HepG2 (cell line): ENCODE measurements at regions not wholly inside any gene's neighbourhood (a gene's known extent, or its start where the extent isn't known, plus 50 kb on each side); places are given as distances from the start of the nearest gene placed in this dataset.

Experiments
- ATAC-seq: fragments of 200-7000 bp; cut with Tn5 transposase; 3 replicates; pipeline ENCODE4 v1.9.1; 2020; ENCODE audit warnings: mild to moderate bottlenecking, moderate library complexity
- BruUV-seq: library from RNA; stranded (reverse); fragments of 400-500 nt; replicated peaks from 2 replicates; lab custom pipeline; 2021; lab: Mats Ljungman, UMichigan
- CTCF ChIA-PET: fragments of 300-600 bp; formaldehyde crosslinking; extraction: SDS; loops from one replicate; lab custom pipeline; 2021; ENCODE audit warnings: low total read pairs, inconsistent platforms, low intra/inter-chr PET ratio; lab: Yijun Ruan, JAX
- POLR2A ChIA-PET: fragments of 350-600 bp; sonication (Branson Sonifier 250); formaldehyde crosslinking; loops from one replicate; lab custom pipeline; 2020; ENCODE audit warnings: antibody characterized with exemption, inconsistent platforms; lab: Yijun Ruan, JAX
- DNase-seq: peaks from one replicate; pipeline ENCODE4 v3.0.0-alpha.2; 2015; ENCODE audit warnings: low spot score
- FAIRE-seq: peaks from 3 replicates; lab custom pipeline; 2011; peaks lifted over from hg19 to GRCh38; lab: Jason Lieb, UNC
- H2AFZ ChIP-seq: one replicate; pipeline ENCODE4 v1.6.1; 2011; ENCODE audit warnings: low read length, inconsistent platforms
- H3K27ac ChIP-seq: fragments of 300-600 bp; 3 replicates; pipeline ENCODE4 v1.8.0; 2011; ENCODE audit warnings: mixed run types, mild to moderate bottlenecking, mixed read lengths, low read length, inconsistent platforms; ENCODE audit not compliant: insufficient read depth; ENCODE audit errors: extremely low read length
- H3K27me3 ChIP-seq, 2 experiments: fragments of 200-600 bp in 1 of 2; 2 replicates in 1 of 2; 3 replicates in 1 of 2; pipeline versions ENCODE4 v1.6.0 to v1.8.0; 2011; ENCODE audit warnings: low read length in 2 of 2, mild to moderate bottlenecking in 2 of 2, moderate library complexity in 2 of 2, inconsistent platforms in 1 of 2; ENCODE audit not compliant: insufficient read depth in 2 of 2, control insufficient read depth in 1 of 2
- H3K36me3 ChIP-seq, 2 experiments: fragments of 200-600 bp in 1 of 2; replicated peaks in 1 of 2; 2 replicates in 1 of 2; 3 replicates in 1 of 2; pipeline versions ENCODE4 v1.5.1 to v1.8.0; 2011; ENCODE audit warnings: low read length in 2 of 2, inconsistent platforms in 1 of 2; ENCODE audit not compliant: insufficient read depth in 2 of 2, control insufficient read depth in 1 of 2
- H3K4me1 ChIP-seq: 2 replicates; pipeline ENCODE4 v1.5.1; 2012; ENCODE audit warnings: low read length, inconsistent platforms; ENCODE audit not compliant: insufficient read depth
- H3K4me2 ChIP-seq: 2 replicates; pipeline ENCODE4 v1.6.0; 2011; ENCODE audit warnings: low read depth, low read length, inconsistent platforms
- H3K4me3 ChIP-seq, 3 experiments: fragments of 200-600 bp in 1 of 3; sonication (generic), shearing (Covaris generic) in 1 of 3; replicated peaks in 1 of 3; 2 replicates each; pipeline ENCODE4 v1.5.1; 2011 to 2016; ENCODE audit warnings: low read length in 3 of 3, inconsistent platforms in 2 of 3, low read depth in 2 of 3, mild to moderate bottlenecking in 2 of 3, control low read depth in 1 of 3, mixed read lengths in 1 of 3; ENCODE audit not compliant: insufficient read depth in 1 of 3
- H3K79me2 ChIP-seq: one replicate; pipeline ENCODE4 v1.6.1; 2011; ENCODE audit warnings: low read length, inconsistent platforms; ENCODE audit not compliant: insufficient read depth
- H3K9ac ChIP-seq: 2 replicates; pipeline ENCODE4 v1.6.0; 2011; ENCODE audit warnings: mild to moderate bottlenecking, low read depth, low read length, inconsistent platforms; ENCODE audit not compliant: insufficient read depth
- H3K9me3 ChIP-seq: 2 replicates; pipeline ENCODE4 v1.5.1; 2012; ENCODE audit warnings: mild to moderate bottlenecking, low read length
- H4K20me1 ChIP-seq: 2 replicates; pipeline ENCODE4 v1.6.0; 2011; ENCODE audit warnings: inconsistent platforms, mild to moderate bottlenecking, low read length, moderate library complexity; ENCODE audit not compliant: insufficient read depth
- CCDC6 ChIP-seq: sonication (generic); formaldehyde crosslinking; IDR thresholded peaks from 2 replicates; pipeline ENCODE4 v1.8.1; 2022; ENCODE audit warnings: mild to moderate bottlenecking, missing genetic modification reagents, moderate library complexity
- MAZ ChIP-seq, 2 experiments: sonication (generic) in 1 of 2; formaldehyde crosslinking in 1 of 2; IDR thresholded peaks; 2 replicates each; pipeline versions ENCODE4 v1.5.0 to v1.6.1; 2012 to 2020; ENCODE audit warnings: low read depth in 2 of 2, mild to moderate bottlenecking in 2 of 2, borderline replicate concordance in 1 of 2, improper control_type of control experiment in 1 of 2, low read length in 1 of 2, missing genetic modification reagents in 1 of 2, moderate library complexity in 1 of 2
- NCOA2 ChIP-seq: sonication (generic); formaldehyde crosslinking; IDR thresholded peaks from 2 replicates; pipeline ENCODE4 v1.8.0; 2022; ENCODE audit warnings: inconsistent platforms
- WGBS: methylation state at CpG from one replicate; pipeline ENCODE4 v1.1.6; 2017; ENCODE audit warnings: low lambda C conversion rate; 5-methylcytosine and 5-hydroxymethylcytosine counted together
- in situ Hi-C: cut with HindIII; loops from 2 replicates; pipeline ENCODE4 v1.10.0; 2017; ENCODE audit warnings: low pct_unique_long_range_greater_than_20kb; ENCODE audit not compliant: extremely low pct_ligation_motif_present
- intact Hi-C: fragments of 100-400 bp; cut with micrococcal nuclease; formaldehyde crosslinking; loops from one replicate; pipeline ENCODE4 v1.10.0; 2022; ENCODE audit not compliant: unreplicated experiment
- TF ChIP-seq, protein P1 (sequence below): sonication (generic); formaldehyde crosslinking; IDR thresholded peaks from 2 replicates; pipeline ENCODE4 v1.5.0; 2020; ENCODE audit warnings: missing genetic modification reagents

DNA sequence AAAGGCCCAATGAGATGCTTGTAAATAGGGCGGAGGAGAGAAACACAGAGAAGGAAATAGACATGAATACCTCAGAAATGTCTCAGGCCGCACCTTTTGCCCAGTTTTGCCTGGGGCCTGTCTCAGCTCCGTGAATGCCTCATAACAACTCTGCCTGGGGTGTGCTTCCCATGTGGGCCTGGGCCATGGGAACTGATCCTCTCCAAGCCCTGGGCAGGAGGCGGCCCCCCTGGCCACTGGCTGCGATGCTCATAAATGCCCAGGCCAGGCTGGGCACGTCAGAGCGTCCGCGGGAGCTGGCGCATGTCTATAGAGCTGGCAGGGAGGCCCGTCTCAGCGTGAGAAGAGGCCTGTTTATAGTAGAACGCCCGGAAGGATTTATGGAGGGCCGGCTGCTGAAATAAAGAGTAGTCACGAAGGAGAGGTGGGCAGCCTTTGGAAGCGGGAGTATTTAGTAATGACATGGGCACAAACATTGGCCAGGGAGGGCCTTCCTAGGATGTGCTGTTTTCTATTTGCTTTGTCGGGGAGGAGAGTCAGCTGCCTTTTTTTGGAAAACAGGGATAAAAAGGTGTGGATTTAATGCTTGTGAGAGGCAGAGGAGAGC is 85.9 kb upstream of the IGF1R start:
- Histone ChIP-seq H3K27me3 (peaks cover 6 to 62% of the 10 kb centered on the region in 2 experiments), H3K4me3 (no peak overlapping the region), H3K4me1 (no peaks in the 10 kb centered on the region), H3K4me2 (no peak overlapping the region), H4K20me1 (no peaks in the 10 kb centered on the region), H3K36me3 (no peaks in the 10 kb centered on the region), H3K79me2 (no peaks in the 10 kb centered on the region), H3K27ac (no peak overlapping the region), H2AFZ (no peak overlapping the region), H3K9ac (no peak overlapping the region), H3K9me3 (no peaks in the 10 kb centered on the region)
- no peak for TF ChIP-seq MAZ (IDR thresholded peaks at IDR 0.05; ENCODE audit: borderline replicate concordance, low read depth, low read length)
- no peak for TF ChIP-seq MAZ (CRISPR knock-in tag; IDR thresholded peaks at IDR 0.05; ENCODE audit: low read depth)
- no peak for TF ChIP-seq NCOA2
- TF ChIP-seq, protein P1, sequence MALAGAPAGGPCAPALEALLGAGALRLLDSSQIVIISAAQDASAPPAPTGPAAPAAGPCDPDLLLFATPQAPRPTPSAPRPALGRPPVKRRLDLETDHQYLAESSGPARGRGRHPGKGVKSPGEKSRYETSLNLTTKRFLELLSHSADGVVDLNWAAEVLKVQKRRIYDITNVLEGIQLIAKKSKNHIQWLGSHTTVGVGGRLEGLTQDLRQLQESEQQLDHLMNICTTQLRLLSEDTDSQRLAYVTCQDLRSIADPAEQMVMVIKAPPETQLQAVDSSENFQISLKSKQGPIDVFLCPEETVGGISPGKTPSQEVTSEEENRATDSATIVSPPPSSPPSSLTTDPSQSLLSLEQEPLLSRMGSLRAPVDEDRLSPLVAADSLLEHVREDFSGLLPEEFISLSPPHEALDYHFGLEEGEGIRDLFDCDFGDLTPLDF: no peak
- ATAC-seq (no peak), DNase-seq (no peak), FAIRE-seq (no peak)
- WGBS: 46% methylated on average over 17 of the region's 18 CpGs
- intact Hi-C loops: no loop called here
- in situ Hi-C loops: no loop called here
- no TSS peak for BruUV-seq
- ChIA-PET POLR2A (no interaction called here), CTCF (no interaction called here)

DNA sequence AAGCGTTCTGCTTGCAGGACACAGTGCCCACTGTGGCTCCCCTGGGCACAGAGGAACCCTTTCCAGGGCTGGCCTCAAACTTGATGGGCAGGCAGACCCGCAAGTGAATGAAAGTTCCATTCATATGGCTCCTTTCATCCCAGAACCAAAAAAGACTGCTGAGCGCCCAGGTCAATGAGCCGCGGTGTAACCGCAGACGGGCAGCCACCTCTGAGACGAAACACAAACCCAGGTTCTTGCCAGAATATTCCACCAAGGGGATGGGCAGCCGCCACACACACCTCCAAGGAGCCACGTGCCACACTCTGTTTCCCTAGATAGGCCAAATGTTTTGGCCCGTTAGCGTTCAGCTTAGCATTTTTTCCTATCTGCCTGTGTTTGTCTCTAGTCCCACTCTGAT is 82.8 kb upstream of the IGF1R start:
- ATAC-seq (no peak), DNase-seq (no peak), FAIRE-seq (no peak)
- Histone ChIP-seq H3K9me3 (no peaks in the 10 kb centered on the region), H2AFZ (no peak overlapping the region), H3K4me2 (no peak overlapping the region), H3K4me1 (no peaks in the 10 kb centered on the region), H3K27ac (no peak overlapping the region), H3K36me3 (no peaks in the 10 kb centered on the region), H3K27me3 (peaks cover 4 to 47% of the 10 kb centered on the region in 2 experiments; a peak in 4 of 5 replicates), H4K20me1 (no peaks in the 10 kb centered on the region), H3K4me3 (no peak overlapping the region), H3K9ac (no peak overlapping the region), H3K79me2 (no peaks in the 10 kb centered on the region)
- TF ChIP-seq CCDC6 (CRISPR knock-in tag): no peak
- TF ChIP-seq MAZ (IDR thresholded peaks at IDR 0.05; ENCODE audit: borderline replicate concordance, low read depth, low read length): no peak
- no peak for TF ChIP-seq MAZ (CRISPR knock-in tag; IDR thresholded peaks at IDR 0.05; ENCODE audit: low read depth)
- ChIA-PET CTCF (no interaction called here), POLR2A (no interaction called here)
- BruUV-seq: no TSS peak
- intact Hi-C loops (no loop called here), in situ Hi-C loops (no loop called here)
- WGBS: 42% methylated on average over 5 of the region's 12 CpGs
